ENCODE measurements at regions not wholly inside any gene's neighbourhood (a gene's known extent, or its start where the extent isn't known, plus 50 kb on each side); places are given as distances from the start of the nearest gene placed in this dataset.

DNA sequence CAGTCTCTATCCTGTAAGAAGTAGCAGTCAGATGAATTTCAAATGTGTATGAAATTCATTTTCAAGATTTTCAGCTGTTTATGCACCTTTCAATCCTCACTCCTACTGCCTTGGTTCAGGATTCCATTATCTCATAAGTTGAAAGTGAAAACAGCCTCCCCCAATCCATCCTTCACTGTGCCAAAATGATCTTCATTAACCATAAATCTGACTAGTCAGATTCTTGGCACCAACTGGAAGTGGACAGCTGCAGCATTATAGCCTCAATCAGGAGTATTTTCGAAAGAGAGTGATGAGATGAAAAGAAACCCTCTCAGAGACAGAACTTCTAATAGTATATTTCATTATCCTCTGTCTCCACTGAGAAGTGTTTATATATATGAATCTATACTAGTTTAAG, 365.3 kb upstream of the PDGFD start:
- TF ChIP-seq POLR2AphosphoS5 (IDR thresholded peaks at IDR 0.05) (no peak), POLR2A (IDR thresholded peaks at IDR 0.05) (no peak)
- TF ChIP-seq, protein P1, sequence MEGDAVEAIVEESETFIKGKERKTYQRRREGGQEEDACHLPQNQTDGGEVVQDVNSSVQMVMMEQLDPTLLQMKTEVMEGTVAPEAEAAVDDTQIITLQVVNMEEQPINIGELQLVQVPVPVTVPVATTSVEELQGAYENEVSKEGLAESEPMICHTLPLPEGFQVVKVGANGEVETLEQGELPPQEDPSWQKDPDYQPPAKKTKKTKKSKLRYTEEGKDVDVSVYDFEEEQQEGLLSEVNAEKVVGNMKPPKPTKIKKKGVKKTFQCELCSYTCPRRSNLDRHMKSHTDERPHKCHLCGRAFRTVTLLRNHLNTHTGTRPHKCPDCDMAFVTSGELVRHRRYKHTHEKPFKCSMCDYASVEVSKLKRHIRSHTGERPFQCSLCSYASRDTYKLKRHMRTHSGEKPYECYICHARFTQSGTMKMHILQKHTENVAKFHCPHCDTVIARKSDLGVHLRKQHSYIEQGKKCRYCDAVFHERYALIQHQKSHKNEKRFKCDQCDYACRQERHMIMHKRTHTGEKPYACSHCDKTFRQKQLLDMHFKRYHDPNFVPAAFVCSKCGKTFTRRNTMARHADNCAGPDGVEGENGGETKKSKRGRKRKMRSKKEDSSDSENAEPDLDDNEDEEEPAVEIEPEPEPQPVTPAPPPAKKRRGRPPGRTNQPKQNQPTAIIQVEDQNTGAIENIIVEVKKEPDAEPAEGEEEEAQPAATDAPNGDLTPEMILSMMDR (IDR thresholded peaks at IDR 0.05): no peak

Measured in upper lobe of left lung (tissue), 4 donors.